GM21723 (cell line): ENCODE measurements at regions not wholly inside any gene's neighbourhood (a gene's known extent, or its start where the extent isn't known, plus 50 kb on each side); places are given as distances from the start of the nearest gene placed in this dataset.

Experiments
- ATAC-seq: cut with Tn5 transposase; IDR thresholded peaks from one replicate; pipeline ENCODE4 v1.9.1; 2021; ENCODE audit warnings: mild to moderate bottlenecking, moderate library complexity; ENCODE audit not compliant: unreplicated experiment

DNA sequence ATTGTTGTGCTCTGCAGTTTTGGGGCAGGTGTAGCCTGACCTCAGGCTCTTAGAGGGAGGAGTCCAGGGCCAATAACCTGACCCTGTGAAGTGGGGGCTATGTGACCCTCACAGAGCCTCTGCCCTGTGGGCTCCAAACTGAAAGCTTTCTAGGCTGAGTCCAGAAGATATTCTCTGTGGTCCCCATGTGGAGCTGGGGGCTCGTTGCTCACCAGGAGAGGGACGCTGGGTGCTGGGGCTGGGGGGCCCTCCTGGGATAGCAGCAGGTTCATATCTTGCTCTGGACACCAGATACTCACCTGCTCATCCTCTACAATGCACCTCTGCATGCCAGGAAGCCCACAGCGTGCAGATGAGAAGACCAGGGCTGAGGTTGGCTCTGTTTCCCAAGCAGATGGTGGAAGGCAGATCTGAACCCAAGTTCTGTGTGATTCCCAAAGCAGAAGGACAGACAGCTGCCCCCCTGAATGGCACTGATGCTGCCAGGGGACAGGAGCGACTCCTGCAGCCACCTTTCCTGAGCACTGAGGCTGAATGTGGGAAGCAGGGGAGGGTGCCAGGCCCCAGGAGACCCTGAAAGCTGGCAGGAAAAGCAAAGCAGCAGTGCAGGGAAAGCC, 1022.0 kb downstream of the TBC1D22A start:
- ATAC-seq: no peak

DNA sequence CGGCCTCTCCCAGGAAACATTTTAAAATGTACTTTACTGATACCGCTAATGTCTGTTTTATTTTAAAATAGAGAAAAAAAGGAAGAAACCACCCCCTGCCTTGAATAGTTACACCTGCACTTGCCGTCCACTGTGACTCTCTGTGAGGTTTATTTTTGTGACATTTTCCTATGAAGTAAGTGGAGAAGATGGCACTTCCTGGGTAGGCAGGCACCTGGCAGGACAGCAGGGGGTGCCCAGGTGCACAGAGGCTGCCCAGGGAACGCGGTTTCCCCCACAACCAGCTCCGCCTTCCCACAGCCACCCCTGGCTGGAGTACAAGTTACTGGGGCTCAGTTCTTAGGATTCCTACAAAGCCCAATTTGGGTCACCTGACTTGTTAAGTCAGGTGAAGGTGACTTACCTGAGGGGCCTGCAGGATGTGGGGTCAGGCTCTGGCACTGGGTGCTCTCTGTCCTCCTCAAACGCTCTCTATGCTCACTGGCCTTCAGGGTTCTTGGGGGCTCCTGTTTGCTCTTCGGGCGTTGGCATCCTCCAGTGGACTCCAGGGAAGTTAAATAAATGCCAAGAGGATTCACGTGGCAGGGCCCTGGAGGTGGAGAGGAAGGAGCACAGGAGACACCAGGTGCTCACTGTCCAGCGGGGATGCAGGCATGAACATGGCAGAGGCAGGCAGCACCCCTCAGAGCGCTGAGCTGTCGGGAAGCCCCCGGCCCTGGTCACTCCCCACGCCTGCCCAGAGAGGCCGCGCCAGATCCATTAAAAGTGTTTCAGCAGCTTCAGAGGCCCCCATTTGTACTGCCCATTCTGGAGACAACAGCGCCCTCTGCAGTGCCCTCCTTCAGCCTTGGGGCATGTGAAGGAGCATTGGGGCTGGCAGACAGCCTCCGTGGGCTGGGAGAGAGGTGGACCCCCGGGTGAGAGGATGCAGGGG, 1021.2 kb downstream of the TBC1D22A start:
- ATAC-seq: no peak

DNA sequence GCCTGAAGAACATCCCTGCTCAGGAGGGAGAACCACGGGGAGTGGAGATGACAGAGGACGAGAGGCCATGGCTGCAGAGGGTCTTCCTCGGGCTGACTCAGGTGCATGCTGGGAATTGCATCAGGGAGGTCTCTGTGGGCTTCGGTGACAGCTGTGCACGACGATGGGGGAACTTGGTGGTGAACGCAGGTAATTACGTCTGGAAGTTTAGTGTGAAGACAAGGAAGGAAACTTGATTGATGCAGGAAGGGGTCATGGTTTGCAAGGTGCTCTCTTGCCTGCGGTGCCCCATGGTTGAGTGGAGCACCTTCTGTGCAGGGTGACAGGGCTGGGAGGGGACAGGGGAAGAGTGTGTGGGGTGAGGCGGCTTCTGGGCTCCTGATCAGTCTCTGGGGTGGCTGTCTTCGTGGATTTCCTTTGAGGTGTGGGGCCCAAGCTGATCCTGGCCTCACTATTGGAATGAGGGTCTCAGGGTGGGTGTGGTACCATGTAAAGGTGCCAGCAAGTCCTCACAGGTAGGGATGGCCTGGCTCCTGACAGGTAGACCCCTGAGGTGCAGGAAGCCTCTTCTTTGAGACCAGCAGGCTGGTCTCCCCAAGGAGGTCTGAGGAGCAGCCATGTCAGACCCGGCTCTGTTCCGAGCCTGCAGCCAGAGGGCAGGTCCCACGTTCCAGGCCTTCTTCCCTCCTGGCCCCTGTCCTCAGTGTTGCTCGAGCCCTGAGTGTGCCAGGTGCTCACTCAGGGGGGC, 1020.1 kb downstream of the TBC1D22A start:
- no peak for ATAC-seq

DNA sequence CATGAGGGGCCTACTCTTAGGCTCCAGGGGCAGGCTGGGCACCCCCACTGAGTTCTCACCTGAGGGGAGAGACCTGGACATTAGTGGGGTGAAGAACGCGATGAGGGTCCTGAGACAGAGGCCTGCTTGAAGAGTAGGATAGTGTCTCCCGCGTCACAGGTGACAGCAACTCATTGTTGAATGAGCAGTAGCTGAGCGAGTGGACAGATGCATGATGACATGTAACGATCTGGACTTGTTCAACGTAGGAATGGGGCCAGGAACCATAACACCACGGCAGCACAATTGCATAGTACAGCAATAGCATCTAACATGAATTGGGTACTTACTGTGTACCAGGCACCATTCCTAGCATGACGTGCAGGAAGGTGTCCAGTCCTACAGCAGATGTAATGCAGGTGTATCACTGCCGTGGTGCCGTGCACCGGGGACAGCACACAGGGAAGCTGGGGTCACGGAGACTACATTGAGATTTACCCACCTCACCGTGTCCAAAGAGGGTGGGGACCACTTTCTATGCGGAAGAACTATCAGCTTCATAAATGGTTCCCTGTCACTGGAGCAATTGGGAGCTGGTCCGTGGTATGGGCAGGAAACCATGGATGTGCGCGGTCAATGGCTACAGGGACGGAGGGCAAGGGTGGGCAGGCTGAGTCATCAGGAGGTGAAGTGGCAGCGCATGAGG, 1019.1 kb downstream of the TBC1D22A start:
- ATAC-seq: no peak

DNA sequence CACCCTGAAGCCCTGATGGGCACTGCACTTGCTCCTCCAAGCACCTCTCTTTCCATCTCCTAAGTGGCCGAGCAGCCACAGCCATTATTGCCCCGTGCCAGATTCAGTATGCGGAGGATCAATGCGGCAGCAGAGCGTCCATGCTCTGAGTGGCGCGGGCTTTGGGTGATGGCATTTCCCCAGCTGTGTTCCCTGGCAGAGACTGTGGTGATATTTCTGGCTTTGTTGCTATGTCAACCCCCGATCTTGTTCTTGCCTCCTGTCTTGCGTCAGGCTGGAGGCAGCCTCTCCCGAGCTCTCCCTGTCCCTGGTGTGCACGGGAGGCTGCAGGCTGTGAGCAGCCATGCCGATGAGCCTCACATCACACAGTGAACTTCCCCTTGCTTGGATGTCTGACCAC, 1018.6 kb downstream of the TBC1D22A start:
- ATAC-seq: no peak

DNA sequence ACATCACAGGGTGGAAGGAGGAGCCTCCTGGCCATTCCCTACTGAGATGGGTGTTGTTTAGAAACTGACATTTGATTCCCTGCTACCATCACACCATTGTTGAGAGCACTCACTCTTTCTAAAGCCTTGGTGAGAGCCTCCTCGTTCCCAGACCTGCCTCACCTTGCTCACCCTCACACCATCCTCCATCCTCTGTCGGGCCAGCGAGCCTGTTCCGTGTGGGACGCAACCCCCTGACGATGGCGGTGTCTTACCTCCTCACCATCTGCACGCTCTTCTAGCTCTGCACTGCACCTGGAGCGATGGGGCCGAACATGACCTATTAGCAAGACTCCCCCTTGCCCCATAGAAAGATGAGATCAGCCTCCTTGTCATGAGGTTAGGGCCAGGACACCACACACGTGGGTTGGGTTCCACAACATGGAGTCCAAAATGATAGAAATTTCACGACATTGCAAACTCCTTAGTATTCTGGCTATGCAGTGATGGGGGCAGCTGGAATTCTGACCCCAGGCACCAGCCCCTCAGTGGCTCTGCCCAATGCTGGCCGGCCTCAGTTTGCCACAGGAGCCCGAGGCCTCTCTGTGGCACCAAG, 1017.9 kb downstream of the TBC1D22A start:
- no peak for ATAC-seq

DNA sequence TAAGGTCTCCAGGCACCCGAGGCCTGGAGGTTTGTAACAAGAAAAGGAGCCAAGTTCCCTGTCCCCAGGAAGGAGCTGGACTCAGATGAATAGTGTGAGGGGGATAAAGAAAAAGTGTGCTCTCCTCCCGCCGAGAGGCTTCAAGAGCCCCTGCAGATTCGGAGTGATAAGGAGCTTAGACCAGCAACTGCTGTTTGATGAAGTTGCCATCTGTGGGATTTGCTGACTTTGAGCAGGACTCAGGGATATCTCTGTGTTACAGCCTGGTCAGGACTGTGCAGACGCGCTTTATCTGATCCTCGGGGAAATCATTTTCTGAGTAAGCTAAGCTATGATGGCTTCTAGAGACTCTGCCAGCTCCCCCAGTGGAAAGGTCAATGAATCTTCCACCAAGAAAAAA, 1017.0 kb downstream of the TBC1D22A start:
- ATAC-seq: no peak

DNA sequence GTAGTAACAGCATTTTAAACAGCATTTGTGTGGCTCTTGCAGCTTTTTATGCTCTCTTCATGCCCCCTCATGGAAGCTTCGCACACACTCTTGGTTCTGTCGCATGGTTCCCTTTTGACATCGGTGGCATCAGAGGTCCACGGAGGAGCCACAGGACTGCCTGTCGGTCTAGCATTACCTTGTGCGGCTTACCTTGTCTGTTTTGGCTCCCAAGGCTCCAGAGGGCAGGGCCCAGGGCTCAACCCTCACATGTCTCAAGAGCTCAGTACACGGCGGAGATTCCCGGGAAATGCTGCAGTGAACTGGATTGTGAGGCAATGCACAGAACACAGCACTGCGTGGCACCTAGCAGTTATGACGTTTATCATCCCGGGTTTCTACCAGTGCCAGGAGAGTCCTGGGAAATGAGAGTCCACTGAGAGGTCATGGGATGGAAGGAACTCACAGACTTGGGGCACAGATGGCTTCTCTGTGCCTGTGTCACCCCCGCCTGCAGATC, 1015.8 kb downstream of the TBC1D22A start:
- no peak for ATAC-seq

DNA sequence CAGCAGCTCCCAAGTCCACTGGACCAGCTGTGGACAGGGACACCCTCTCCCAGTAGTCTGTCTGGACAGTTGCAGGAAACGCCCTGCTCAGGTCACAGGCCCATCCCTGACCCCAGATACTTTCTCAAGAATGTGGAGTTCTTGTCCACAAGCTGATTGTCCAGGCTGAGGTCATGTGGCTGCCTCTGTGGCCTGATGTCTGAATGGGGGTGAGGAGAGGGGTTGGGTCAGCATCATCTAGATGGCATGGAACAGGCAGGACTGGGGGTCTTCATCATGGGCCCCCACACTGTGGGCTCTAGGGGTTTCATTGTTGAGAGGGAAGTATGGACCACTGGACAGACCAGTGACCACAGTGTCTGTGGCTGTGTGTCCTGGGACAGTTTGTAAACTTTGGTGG, 1015.0 kb downstream of the TBC1D22A start:
- ATAC-seq: no peak

DNA sequence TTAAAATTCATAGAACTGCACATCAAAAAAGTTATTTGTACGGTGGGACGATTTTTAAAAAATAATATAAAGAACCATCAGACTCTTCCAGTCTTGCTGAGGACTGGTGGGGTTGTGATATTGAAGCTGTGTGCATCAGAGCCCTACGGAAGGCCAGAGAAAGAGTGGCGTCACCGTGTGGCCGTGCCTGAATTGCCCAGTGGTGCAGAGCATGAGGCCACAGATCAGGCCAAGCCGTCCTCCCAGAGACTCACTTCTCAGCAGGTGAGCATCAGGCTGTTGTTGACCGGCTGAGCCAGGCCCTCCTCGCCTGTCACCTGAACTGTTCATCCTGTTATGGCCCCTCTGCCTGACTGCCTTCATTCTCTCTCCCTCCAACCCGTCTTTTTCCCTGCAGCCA, 1013.9 kb downstream of the TBC1D22A start:
- ATAC-seq: no peak

DNA sequence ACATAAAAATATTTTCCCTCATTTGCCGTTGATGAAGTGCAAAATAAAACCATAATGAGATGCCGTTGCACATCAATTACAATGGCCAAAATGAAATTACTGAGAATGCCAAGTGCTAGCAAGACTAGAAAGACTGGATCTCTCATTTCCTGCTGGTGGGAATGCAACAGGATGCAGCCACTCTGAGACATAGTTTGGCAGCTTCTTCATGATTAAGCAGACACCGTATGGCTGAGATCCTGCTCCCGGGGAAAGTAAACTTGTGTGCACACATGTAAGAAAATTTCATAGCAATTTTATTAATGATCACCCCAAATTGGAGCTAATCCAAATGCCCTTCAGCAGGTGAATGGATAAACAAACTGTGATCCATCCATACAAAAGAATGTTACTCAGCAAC, 1013.2 kb downstream of the TBC1D22A start:
- no peak for ATAC-seq

DNA sequence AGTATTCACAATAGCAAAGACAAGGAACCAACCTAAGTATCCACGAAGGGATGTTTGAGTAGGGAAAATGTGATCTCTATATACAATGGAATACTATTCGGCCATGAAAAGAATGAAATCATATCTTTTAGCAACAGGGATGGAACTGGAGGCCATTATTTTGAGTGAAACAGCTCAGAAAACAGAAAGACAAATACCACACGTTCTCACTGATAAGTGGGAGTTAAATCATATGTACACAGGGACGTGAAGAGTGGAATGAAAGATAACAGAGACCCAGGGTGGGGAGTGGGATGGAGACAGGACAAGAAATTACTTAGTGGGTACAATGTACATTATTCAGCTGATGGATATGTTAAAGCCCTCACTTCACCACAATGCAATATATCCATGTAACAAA, 1012.7 kb downstream of the TBC1D22A start:
- no peak for ATAC-seq

DNA sequence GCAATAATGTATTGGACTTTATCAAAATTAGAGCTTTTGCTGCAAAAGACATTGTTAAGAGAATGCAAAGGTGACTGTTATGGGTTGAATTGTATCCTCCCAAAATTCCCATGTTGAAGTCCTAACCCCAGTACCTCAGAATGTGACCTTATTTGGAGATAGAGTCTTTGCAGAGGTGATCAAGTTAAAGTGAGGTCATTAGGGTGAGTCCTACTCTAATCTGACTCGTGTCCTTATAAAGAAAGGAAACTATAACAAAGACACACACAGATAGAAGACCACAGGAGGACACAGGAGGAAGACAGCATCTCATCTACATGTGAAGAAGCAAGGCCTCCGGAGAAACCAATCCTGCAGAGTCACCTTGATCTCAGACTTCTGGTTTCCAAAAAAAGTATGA, 1011.2 kb downstream of the TBC1D22A start:
- no peak for ATAC-seq

DNA sequence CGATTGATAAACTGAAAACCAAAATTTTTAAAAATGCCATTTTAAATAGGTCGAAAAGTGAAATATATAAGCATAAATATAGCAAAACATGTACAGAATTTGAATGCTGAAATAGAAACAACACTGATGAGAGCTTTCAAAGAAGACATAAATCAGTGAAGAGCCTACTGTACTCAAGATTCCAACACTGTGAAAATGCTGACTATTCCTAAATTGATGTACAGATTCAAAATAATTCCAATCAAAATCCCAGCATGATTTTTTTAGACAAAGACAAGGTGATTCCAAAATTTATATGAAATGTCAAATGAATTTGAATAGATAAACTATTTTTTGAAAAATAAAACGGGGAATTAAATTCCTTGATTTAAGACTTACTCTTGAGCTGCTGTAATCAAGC, 1010.4 kb downstream of the TBC1D22A start:
- no peak for ATAC-seq

DNA sequence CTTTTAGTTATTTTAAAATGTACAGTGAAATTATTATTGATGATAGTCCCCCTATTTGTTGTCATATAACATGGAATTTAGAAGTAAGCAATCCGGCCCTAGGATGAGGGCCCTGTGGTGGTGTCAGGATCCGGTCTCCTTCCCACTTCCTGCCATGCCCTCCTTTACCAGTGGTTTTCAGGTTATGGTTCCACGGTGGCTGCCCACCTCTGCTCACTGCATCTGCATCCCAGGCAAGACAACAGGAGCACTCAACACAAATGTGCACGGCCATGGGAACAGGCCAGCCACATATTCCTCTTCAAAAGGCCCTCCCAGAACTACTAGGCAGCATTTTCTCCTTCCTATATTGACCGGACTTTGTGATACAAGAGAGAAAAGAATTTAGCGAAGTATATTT, 1007.2 kb downstream of the TBC1D22A start:
- no peak for ATAC-seq

DNA sequence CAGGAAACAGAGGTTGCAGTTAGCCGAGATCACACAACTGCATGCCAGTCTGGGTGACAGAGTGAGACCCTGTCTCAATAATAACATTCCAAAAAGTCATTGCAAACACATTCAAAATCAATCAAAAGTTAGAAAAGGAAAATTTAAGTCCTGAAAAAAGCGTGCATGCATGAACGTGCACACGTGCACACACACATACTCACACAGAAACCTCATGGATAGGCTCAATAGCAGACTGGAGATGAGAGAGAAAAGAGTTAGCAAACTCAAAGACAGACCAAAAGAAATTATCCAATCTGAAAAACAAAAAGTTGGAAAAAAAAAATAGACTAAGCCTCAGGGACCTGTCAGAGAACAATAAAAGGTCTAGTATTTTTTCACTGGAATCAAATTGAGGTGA, 1005.6 kb downstream of the TBC1D22A start:
- ATAC-seq: no peak

DNA sequence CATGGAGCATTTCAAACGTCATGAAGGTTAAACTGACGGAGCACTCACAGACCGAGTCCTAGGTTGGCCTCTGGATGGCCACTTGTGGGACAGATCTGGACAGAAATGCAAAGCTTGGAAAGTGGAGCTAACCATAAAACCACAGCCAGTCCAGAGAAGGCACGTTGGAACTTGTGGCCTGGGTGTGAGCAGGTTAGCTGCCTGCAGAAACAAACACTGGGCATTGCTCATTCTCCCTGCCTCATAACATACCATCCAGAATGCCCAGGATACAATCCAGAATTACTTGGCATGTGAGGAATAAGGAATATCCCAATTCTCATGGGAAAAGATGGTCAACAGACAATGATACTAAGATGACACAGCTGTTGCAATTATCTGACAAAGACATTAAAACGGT, 1005.0 kb downstream of the TBC1D22A start:
- no peak for ATAC-seq

DNA sequence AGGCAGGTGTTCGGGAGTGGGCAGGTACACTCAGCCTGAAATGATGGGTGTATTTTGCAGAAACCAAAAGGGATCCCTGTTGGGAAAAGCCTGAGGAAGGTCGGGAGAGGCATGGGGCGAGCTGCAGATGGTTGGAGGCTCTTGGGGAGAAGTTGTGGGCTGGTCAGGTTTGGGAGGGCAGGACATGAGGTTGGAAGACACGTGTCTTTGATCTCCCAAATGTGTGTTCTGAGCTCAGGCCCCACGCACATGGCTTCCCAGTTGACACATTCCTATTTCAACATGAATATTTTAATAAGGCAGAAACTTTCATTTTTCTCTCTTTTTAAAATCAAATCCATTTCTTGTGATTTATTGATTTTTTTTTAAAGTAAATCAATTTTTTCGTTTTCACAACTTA, 1003.3 kb downstream of the TBC1D22A start:
- ATAC-seq: no peak

DNA sequence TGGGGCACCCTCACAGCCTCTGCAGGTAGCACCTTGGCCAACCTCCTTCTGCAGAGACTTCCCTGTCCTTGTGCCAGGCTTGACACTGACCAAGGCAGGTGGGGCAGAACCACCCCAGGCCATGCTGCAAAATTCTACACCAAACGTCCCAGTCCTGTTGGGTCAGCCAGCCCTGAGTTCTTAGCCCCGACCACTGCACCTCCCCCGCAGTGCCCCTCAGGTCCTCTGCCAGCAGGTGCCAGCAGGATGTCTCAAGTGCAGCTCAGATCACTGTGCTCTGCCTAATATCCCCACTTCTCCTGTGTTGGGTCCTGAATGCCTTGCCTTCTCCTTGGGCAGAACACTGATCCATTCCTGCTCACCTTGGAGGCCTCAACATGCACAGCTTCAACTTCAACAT, 999.7 kb downstream of the TBC1D22A start:
- ATAC-seq: no peak

DNA sequence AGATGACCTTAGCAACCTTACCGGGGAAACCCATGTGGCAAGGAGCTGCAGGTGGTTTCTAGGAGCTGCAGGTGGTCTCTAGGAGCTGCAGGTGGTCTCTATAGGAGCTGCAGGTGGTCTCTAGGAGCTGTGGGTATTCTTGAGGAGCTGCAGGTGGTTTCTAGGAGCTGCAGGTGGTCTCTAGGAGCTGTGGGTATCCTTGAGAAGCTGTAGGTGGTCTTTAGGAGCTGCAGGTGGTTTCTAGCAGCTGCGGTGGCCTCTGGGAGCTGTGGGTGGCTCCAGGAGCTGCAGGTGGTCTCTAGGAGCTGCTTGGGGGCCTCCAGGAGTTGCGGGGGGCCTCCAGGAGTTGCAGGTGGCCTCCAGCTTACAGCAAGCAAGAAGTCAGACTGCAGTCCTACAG, 997.5 kb downstream of the TBC1D22A start:
- no peak for ATAC-seq

DNA sequence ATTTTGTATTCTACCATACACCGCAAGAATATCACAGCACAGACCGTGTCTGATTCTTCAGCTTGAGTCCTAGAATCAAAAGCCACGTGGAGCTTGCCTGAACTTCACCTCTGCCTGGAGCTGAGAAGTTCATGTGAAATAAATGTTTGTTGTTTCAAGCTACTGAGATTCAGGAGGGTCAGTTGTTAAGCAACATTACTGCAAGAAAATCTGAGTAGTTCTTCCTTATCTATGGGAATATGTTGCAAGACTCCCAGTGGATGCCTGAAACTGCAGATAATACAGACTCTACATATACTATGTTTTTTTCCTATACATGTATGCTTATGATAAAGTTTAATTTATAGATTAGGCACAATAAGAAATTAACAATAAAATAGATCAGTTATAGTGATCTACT, 995.3 kb downstream of the TBC1D22A start:
- no peak for ATAC-seq
